Ovary (tissue), 3 donors: ENCODE measurements at regions not wholly inside any gene's neighbourhood (a gene's known extent, or its start where the extent isn't known, plus 50 kb on each side); places are given as distances from the start of the nearest gene placed in this dataset.
"Not testable (repeated sequence)": the region's sequence is repeated elsewhere in the genome, so short reads cannot be mapped to it uniquely, and the experiment has no call there.

Experiments
- EP300 ChIP-seq: sonication (generic); formaldehyde crosslinking; IDR thresholded peaks from one replicate; pipeline ENCODE4 v1.6.1; 2017; ENCODE audit warnings: antibody characterized with exemption
- POLR2A ChIP-seq: fragments of 450-650 bp; IDR thresholded peaks from one replicate; pipeline ENCODE4 v1.6.1; 2017; ENCODE audit warnings: antibody characterized with exemption, mild to moderate bottlenecking, moderate library complexity
- TF ChIP-seq, protein P1 (sequence below), 3 donors: fragments of 450-650 bp in 2 of 3; fragments of 200-600 bp in 1 of 3; IDR thresholded peaks; one replicate each; pipeline versions ENCODE4 v1.5.1 to v1.8.0; 2016 to 2022; ENCODE audit warnings: antibody characterized with exemption in 3 of 3, mild to moderate bottlenecking in 1 of 3
- donor health status: DM: no; HTN: no; CAD: no.

DNA sequence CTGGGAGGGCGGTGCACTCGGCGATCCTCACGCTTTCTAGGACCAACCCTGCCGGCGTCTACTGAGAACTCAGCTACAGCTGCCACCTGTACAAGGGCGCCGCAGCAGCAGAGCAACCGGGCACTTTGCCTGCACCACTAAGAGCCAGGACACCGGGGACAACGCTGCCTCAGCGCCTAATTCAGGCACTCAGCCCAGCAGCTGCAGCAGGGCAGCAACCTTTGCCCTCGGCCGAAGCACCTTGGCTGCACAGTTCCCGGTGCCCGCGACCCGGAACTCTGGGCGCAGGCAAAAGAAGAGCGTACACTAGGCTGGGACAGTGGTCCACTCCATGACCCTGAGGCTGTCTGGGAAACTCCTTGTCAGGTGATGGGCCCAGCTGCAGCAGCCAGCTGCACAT, 85.7 kb downstream of the POTEB3 start:
- TF ChIP-seq, protein P1, sequence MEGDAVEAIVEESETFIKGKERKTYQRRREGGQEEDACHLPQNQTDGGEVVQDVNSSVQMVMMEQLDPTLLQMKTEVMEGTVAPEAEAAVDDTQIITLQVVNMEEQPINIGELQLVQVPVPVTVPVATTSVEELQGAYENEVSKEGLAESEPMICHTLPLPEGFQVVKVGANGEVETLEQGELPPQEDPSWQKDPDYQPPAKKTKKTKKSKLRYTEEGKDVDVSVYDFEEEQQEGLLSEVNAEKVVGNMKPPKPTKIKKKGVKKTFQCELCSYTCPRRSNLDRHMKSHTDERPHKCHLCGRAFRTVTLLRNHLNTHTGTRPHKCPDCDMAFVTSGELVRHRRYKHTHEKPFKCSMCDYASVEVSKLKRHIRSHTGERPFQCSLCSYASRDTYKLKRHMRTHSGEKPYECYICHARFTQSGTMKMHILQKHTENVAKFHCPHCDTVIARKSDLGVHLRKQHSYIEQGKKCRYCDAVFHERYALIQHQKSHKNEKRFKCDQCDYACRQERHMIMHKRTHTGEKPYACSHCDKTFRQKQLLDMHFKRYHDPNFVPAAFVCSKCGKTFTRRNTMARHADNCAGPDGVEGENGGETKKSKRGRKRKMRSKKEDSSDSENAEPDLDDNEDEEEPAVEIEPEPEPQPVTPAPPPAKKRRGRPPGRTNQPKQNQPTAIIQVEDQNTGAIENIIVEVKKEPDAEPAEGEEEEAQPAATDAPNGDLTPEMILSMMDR (IDR thresholded peaks at IDR 0.05): not testable (repeated sequence)
- not testable (repeated sequence) for TF ChIP-seq POLR2A, EP300
